ENCODE measurements at regions not wholly inside any gene's neighbourhood (a gene's known extent, or its start where the extent isn't known, plus 50 kb on each side); places are given as distances from the start of the nearest gene placed in this dataset.

DNA sequence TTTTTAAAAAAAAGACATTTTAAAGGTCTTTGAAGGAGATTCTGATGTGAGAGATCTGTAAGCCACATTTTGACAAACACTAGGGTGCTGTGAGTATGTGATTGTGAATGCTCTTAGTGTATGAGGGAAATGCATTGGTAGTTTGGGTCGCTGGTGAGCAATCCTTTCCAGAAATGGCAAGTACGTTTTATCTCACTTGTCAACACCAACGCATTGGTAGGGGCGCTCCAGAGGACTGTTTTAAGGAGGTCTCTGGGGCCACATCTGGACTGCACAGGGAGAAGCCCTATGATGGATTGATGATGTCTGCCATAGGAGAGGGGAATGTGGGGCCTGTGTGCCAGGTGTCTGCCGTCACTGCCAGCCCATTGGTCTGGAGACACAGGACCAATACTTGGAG, 522.6 kb downstream of the BNC2 start:
- Histone ChIP-seq H3K4me1 (ENCODE audit: insufficient read depth, low read length, severe bottlenecking) (no peaks in the 10 kb centered on the region), H3K27ac (ENCODE audit: low read depth, low read length, poor library complexity, severe bottlenecking) (no peak overlapping the region), H3K27me3 (ENCODE audit: insufficient read depth, low read length) (no peaks in the 10 kb centered on the region), H3K9me3 (ENCODE audit: low read length) (no peaks in the 10 kb centered on the region), H3K4me2 (ENCODE audit: low read length) (no peak overlapping the region), H3K9ac (ENCODE audit: low read length) (no peak overlapping the region), H3K36me3 (ENCODE audit: insufficient read depth, low read length) (no peaks in the 10 kb centered on the region), H3F3A (ENCODE audit: insufficient read depth, low read length) (no peaks in the 10 kb centered on the region), H3K4me3 (ENCODE audit: low read depth, low read length, poor library complexity, severe bottlenecking) (no peak overlapping the region), H4K20me1 (ENCODE audit: insufficient read depth, low read length) (no peaks in the 10 kb centered on the region), H2AFZ (ENCODE audit: low read length) (no peak overlapping the region), H3K9me2 (ENCODE audit: low read depth, low read length) (no peaks in the 10 kb centered on the region), H3K79me2 (ENCODE audit: insufficient read depth, low read length) (no peaks in the 10 kb centered on the region)
- TF ChIP-seq, protein P1, sequence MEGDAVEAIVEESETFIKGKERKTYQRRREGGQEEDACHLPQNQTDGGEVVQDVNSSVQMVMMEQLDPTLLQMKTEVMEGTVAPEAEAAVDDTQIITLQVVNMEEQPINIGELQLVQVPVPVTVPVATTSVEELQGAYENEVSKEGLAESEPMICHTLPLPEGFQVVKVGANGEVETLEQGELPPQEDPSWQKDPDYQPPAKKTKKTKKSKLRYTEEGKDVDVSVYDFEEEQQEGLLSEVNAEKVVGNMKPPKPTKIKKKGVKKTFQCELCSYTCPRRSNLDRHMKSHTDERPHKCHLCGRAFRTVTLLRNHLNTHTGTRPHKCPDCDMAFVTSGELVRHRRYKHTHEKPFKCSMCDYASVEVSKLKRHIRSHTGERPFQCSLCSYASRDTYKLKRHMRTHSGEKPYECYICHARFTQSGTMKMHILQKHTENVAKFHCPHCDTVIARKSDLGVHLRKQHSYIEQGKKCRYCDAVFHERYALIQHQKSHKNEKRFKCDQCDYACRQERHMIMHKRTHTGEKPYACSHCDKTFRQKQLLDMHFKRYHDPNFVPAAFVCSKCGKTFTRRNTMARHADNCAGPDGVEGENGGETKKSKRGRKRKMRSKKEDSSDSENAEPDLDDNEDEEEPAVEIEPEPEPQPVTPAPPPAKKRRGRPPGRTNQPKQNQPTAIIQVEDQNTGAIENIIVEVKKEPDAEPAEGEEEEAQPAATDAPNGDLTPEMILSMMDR (IDR thresholded peaks at IDR 0.05; ENCODE audit: low read length): no peak
- no peak for TF ChIP-seq EZH2 (IDR thresholded peaks at IDR 0.05; ENCODE audit: borderline replicate concordance, low read length)

DNA sequence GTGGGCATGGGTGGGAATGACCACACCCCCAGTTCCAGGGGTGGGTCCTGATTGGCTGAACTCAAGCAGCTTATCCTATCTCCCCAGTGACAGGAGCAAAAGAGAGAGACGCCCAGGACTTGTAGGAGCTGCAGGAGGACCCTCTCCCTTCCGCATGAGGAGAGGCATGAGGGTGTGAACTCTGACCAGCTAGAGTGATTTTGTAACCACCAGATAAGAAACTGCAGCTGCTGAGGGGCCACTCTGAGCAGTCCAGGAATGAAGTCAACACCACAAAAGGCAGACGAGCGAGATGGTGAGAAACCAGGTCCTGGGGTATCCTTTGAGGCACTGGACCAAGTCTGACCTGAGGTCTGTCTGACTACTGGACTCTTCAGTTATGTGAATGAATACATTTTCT, 521.9 kb downstream of the BNC2 start:
- Histone ChIP-seq H3K36me3 (ENCODE audit: insufficient read depth, low read length) (no peaks in the 10 kb centered on the region), H4K20me1 (ENCODE audit: insufficient read depth, low read length) (no peaks in the 10 kb centered on the region), H3F3A (ENCODE audit: insufficient read depth, low read length) (no peaks in the 10 kb centered on the region), H3K4me1 (ENCODE audit: insufficient read depth, low read length, severe bottlenecking) (no peaks in the 10 kb centered on the region), H3K27me3 (ENCODE audit: insufficient read depth, low read length) (no peaks in the 10 kb centered on the region), H3K79me2 (ENCODE audit: insufficient read depth, low read length) (no peaks in the 10 kb centered on the region), H3K9me2 (ENCODE audit: low read depth, low read length) (no peaks in the 10 kb centered on the region), H2AFZ (ENCODE audit: low read length) (no peak overlapping the region), H3K9ac (ENCODE audit: low read length) (no peak overlapping the region), H3K4me3 (ENCODE audit: low read depth, low read length, poor library complexity, severe bottlenecking) (no peak overlapping the region), H3K9me3 (ENCODE audit: low read length) (no peaks in the 10 kb centered on the region), H3K4me2 (ENCODE audit: low read length) (no peak overlapping the region), H3K27ac (ENCODE audit: low read depth, low read length, poor library complexity, severe bottlenecking) (no peak overlapping the region)
- TF ChIP-seq, protein P1 (IDR thresholded peaks at IDR 0.05; ENCODE audit: low read length): no peak
- TF ChIP-seq EZH2 (IDR thresholded peaks at IDR 0.05; ENCODE audit: borderline replicate concordance, low read length): no peak

DNA sequence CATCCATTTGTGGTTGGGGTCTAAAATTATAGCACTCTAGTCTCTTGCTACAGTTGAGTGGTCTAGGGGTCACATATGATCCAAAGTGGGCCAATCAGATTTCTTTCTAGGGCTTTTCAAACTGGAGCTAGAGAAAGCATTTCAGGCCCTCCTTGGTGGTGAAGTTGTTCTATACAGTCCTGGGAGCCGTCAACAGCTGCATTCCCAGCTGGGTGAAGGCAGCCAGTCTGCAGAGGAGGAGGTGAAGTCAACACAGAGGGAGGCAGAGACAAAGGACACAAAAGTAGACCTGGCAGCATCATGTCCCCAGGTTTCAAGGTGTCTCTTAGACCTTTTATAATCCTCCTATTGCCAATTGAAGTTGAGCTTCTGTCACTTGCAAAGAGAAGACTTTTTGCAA, 518.2 kb downstream of the BNC2 start:
- Histone ChIP-seq H3F3A (ENCODE audit: insufficient read depth, low read length) (no peaks in the 10 kb centered on the region), H3K36me3 (ENCODE audit: insufficient read depth, low read length) (no peaks in the 10 kb centered on the region), H3K27me3 (ENCODE audit: insufficient read depth, low read length) (no peaks in the 10 kb centered on the region), H3K4me3 (ENCODE audit: low read depth, low read length, poor library complexity, severe bottlenecking) (no peak overlapping the region), H3K27ac (ENCODE audit: low read depth, low read length, poor library complexity, severe bottlenecking) (no peak overlapping the region), H3K9me3 (ENCODE audit: low read length) (no peaks in the 10 kb centered on the region), H3K79me2 (ENCODE audit: insufficient read depth, low read length) (no peaks in the 10 kb centered on the region), H3K4me1 (ENCODE audit: insufficient read depth, low read length, severe bottlenecking) (no peaks in the 10 kb centered on the region), H3K9me2 (ENCODE audit: low read depth, low read length) (no peaks in the 10 kb centered on the region), H3K9ac (ENCODE audit: low read length) (no peak overlapping the region), H4K20me1 (ENCODE audit: insufficient read depth, low read length) (no peaks in the 10 kb centered on the region), H3K4me2 (ENCODE audit: low read length) (no peak overlapping the region), H2AFZ (ENCODE audit: low read length) (no peak overlapping the region)
- TF ChIP-seq, protein P1 (IDR thresholded peaks at IDR 0.05; ENCODE audit: low read length): no peak
- no peak for TF ChIP-seq EZH2 (IDR thresholded peaks at IDR 0.05; ENCODE audit: borderline replicate concordance, low read length)

All from OCI-LY1 (cell line).